ENCODE measurements at regions not wholly inside any gene's neighbourhood (a gene's known extent, or its start where the extent isn't known, plus 50 kb on each side); places are given as distances from the start of the nearest gene placed in this dataset.

- no peak overlapping the region for H3K4me3 ChIP-seq
- peaks cover 0 to 21% (median 0%) of the 10 kb centered on the region in 3 donors for H3K4me1 ChIP-seq
- H3K36me3 ChIP-seq, result no peaks in the 10 kb centered on the region
- DNase-seq, result no peak
- H3K9me3 ChIP-seq, result no peaks in the 10 kb centered on the region
- TF ChIP-seq POLR2A (IDR thresholded peaks at IDR 0.05) (no peak), CTCF (IDR thresholded peaks at IDR 0.05) (no peak)
- H3K27me3 ChIP-seq, result no peaks in the 10 kb centered on the region
- H3K27ac ChIP-seq, result peak overlapping the region in 2 of 4 donors; percentile 33 to 46
- intact Hi-C loops (cut with DNase I), result no loop called here
- 68 to 77% methylated on average over 14 to 19 of the region's 19 CpGs for WGBS, 2 donors
Observed at GRCh38 chr10:3293581-3294431, 121.2 kb upstream of the PITRM1 start.

DNA sequence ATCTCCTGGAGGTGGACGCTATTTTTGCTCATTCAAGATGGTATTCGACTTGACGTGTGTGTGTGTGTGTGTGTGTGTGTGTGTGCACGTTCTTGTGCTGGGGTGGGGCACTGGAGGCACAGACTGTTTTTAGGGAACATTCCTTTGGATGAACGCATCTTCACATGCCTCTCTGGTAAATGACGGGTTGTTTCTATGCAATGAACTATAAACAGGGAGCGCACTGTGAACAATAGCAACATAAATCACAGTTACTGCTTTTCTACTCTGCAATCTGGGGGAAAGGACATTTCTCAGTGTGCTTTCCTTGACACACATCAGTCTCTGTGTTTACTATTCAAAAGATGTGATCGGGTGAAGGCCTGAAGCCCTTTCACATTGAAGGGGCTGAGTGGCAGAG is 120.1 kb upstream of the PITRM1 start:
- no peak for DNase-seq

GRCh38 chr10:3290550-3290949 is 118.0 kb upstream of the PITRM1 start:
- WGBS, 2 donors, result 85% methylated on average over 4 of the region's 12 CpGs; no CpG with 5 or more reads in 1 of the 2 donors
- H3K27ac ChIP-seq, result no peak overlapping the region
- H3K9me3 ChIP-seq, result no peaks in the 10 kb centered on the region
- no peaks in the 10 kb centered on the region for H3K36me3 ChIP-seq
- no peak for DNase-seq
- H3K27me3 ChIP-seq, result no peaks in the 10 kb centered on the region
- H3K4me3 ChIP-seq, result no peak overlapping the region
- TF ChIP-seq CTCF (IDR thresholded peaks at IDR 0.05), result no peak
- TF ChIP-seq POLR2A (IDR thresholded peaks at IDR 0.05), result no peak
- intact Hi-C loops (cut with DNase I), result no loop called here
- peaks cover 0 to 21% (median 0%) of the 10 kb centered on the region in 3 donors for H3K4me1 ChIP-seq

More for the DNA sequence above, 120.1 kb upstream of the PITRM1 start:
- WGBS, 2 donors, result 67 to 70% methylated on average over 7 to 8 of the region's 8 CpGs
- intact Hi-C loops (cut with DNase I), result no loop called here
- Histone ChIP-seq H3K4me3 (no peak overlapping the region), H3K9me3 (no peaks in the 10 kb centered on the region), H3K27ac (peak overlapping the region in 1 of 4 donors; percentile 40), H3K27me3 (no peaks in the 10 kb centered on the region), H3K36me3 (no peaks in the 10 kb centered on the region), H3K4me1 (peaks cover 0 to 21% (median 0%) of the 10 kb centered on the region in 3 donors)
- no peak for TF ChIP-seq CTCF (IDR thresholded peaks at IDR 0.05)

DNA sequence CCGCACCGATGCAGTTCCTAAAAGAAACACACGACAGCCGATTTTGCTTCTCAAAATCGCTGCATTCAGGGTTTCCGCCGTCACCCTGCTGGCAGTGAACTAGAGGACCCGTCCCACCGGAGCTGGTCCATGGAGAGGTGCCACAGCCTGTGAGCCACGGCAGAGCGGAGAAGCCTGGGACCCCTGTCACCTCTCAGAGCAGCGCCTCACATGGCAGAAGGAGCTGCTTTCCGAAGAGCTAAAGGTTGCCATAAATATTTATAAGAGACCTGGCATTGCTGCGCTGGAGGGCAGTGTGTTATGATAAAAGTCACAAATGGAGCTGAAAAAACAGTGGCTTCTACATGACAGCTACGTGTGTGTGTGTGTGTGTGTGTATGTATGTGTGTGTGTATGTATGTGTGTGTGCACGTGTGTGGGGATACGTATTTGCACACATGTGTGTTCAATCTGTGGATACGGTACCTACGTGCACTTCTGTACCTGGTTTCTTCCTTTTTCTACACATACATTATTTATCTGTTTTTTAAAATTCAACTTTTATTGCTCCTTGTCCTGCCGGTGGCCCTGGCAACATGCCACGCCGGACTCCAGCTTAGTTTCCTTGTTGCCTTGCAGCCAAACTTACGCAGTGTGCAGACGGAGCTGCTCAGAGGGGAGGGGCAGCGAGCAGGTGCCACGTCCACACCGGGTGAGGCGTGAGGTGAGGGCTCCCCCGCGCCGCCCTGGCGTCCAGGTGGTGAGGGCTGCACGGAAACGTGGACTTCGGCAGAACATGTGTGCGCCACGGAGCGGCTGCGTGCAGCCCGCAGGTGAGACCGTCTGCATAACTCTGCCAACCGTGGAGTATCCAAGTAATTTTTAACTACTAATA is 115.2 kb upstream of the PITRM1 start:
- H3K4me1 ChIP-seq, result no peaks in the 10 kb centered on the region
- H3K4me3 ChIP-seq, result no peak overlapping the region
- no peak overlapping the region for H3K27ac ChIP-seq
- no peaks in the 10 kb centered on the region for H3K27me3 ChIP-seq
- no peak for DNase-seq
- no peaks in the 10 kb centered on the region for H3K36me3 ChIP-seq
- 86 to 91% methylated on average over 16 to 30 of the region's 42 CpGs for WGBS, 2 donors
- TF ChIP-seq POLR2A (IDR thresholded peaks at IDR 0.05) (no peak), CTCF (IDR thresholded peaks at IDR 0.05) (no peak)
- intact Hi-C loops (cut with DNase I), result no loop called here
- H3K9me3 ChIP-seq, result no peaks in the 10 kb centered on the region

- no peak for DNase-seq
- Histone ChIP-seq H3K36me3 (no peaks in the 10 kb centered on the region), H3K27ac (no peak overlapping the region), H3K4me1 (no peaks in the 10 kb centered on the region), H3K9me3 (no peaks in the 10 kb centered on the region), H3K4me3 (no peak overlapping the region), H3K27me3 (no peaks in the 10 kb centered on the region)
- WGBS, 2 donors, result 89 to 100% methylated on average over 1 of the region's 1 CpG
- TF ChIP-seq POLR2A (IDR thresholded peaks at IDR 0.05) (no peak), CTCF (IDR thresholded peaks at IDR 0.05) (no peak)
- intact Hi-C loops (cut with DNase I), result no loop called here
Observed at GRCh38 chr10:3282674-3283017, 110.1 kb upstream of the PITRM1 start.
